GM12872 (cell line): ENCODE measurements at regions not wholly inside any gene's neighbourhood (a gene's known extent, or its start where the extent isn't known, plus 50 kb on each side); places are given as distances from the start of the nearest gene placed in this dataset.

ENCODE experiments used
- TF ChIP-seq, protein P1 (sequence below): IDR thresholded peaks from 3 replicates; pipeline ENCODE4 v1.5.1; 2011; ENCODE audit warnings: low read depth, mild to moderate bottlenecking, low read length, moderate library complexity; ENCODE audit not compliant: insufficient read depth

- TF ChIP-seq, protein P1, sequence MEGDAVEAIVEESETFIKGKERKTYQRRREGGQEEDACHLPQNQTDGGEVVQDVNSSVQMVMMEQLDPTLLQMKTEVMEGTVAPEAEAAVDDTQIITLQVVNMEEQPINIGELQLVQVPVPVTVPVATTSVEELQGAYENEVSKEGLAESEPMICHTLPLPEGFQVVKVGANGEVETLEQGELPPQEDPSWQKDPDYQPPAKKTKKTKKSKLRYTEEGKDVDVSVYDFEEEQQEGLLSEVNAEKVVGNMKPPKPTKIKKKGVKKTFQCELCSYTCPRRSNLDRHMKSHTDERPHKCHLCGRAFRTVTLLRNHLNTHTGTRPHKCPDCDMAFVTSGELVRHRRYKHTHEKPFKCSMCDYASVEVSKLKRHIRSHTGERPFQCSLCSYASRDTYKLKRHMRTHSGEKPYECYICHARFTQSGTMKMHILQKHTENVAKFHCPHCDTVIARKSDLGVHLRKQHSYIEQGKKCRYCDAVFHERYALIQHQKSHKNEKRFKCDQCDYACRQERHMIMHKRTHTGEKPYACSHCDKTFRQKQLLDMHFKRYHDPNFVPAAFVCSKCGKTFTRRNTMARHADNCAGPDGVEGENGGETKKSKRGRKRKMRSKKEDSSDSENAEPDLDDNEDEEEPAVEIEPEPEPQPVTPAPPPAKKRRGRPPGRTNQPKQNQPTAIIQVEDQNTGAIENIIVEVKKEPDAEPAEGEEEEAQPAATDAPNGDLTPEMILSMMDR = no peak
Observed at GRCh38 chr5:145227881-145228280, 607.3 kb downstream of the PRELID2 start.

GRCh38 chr5:145226726-145227125, 608.4 kb downstream of the PRELID2 start:
- TF ChIP-seq, protein P1 = no peak

- TF ChIP-seq, protein P1 = no peak
Observed at GRCh38 chr5:145225529-145225928, 609.6 kb downstream of the PRELID2 start.

- TF ChIP-seq, protein P1 = no peak
Observed at GRCh38 chr5:145223582-145223981, 611.6 kb downstream of the PRELID2 start.

DNA sequence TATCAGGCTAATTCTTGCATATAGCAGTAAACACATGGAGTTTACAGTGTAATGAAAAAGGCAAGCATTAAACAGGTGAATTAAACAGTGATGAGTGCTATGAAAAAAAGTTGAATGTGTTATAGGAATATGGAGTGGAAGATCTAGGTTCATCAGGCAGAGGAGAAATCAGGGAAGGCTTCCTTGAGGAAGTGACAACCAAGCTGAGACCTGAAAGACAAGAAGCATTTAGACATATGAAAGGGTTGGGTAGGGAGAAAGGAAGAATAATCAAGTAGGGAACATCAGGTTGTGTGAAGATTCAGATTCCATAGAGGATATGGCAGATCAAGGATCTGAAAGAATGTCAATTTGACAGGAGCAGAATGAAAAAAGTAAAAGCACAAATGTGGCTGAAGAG, 612.5 kb downstream of the PRELID2 start:
- TF ChIP-seq, protein P1 = no peak

DNA sequence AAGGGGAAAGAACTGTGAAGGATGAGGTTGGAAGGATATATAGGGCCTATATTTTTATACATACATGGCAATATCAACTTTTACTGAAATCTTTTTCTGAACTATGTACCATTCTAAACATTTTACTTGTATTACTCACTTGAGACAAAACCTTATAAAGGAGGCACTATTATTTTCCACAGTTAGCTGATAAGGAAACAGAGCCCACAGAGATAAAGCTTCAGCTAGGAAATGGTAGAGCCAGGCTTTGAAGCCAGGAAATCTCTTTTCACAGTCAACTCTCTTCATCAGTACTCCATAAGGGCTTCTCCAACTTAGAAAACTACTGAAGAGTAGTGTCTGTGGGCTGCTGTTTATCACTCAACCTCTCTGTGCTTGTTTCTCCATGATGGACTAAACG, 613.7 kb downstream of the PRELID2 start:
- TF ChIP-seq, protein P1 = no peak

- TF ChIP-seq, protein P1 = no peak
Observed at GRCh38 chr5:145220481-145220880, 614.7 kb downstream of the PRELID2 start.

DNA sequence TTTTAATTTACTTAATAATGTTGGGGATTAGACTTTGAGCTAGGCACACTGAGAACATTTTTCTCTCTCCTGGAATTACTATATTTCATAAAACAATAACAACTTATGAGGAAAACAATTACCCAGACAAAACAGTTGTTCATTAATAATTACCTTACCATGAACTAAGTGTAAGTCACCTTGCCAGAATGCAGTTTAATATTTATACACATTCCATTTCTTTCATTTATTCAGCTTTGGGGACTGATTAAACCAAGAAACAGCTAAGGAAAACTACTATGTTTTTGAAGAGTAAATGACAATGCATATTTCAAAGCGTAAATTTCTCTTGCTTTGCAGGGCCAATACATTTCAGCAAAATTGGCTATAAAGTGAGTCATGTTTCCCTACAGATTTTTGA, 616.2 kb downstream of the PRELID2 start:
- TF ChIP-seq, protein P1 = no peak
